GM12864 (cell line): ENCODE measurements at regions not wholly inside any gene's neighbourhood (a gene's known extent, or its start where the extent isn't known, plus 50 kb on each side); places are given as distances from the start of the nearest gene placed in this dataset.

Source experiments
- DNase-seq: peaks from one replicate; pipeline ENCODE4 v3.0.0-alpha.2; 2011; ENCODE audit warnings: low read depth
- H3K4me3 ChIP-seq: 2 replicates; pipeline ENCODE4 v1.5.1; 2011; ENCODE audit warnings: mild to moderate bottlenecking, low read depth, low read length, control low read depth
- CTCF ChIP-seq: IDR thresholded peaks from 2 replicates; pipeline ENCODE4 v1.5.1; 2011; ENCODE audit warnings: low read depth, mild to moderate bottlenecking, moderate library complexity, low read length, control low read depth, inconsistent platforms; ENCODE audit errors: missing control alignments

- no peak for DNase-seq
- H3K4me3 ChIP-seq: no peak overlapping the region
- no peak for TF ChIP-seq CTCF
These were observed 62.6 kb upstream of the NEDD4L start for GRCh38 chr18:57981308-57982028.

GRCh38 chr18:57980573-57981307 is 63.3 kb upstream of the NEDD4L start:
- H3K4me3 ChIP-seq: no peak overlapping the region
- no peak for TF ChIP-seq CTCF
- DNase-seq: no peak

GRCh38 chr18:57976230-57976773 is 67.7 kb upstream of the NEDD4L start:
- DNase-seq: no peak

GRCh38 chr18:57975805-57976204 is 68.2 kb upstream of the NEDD4L start:
- TF ChIP-seq CTCF: no peak
- H3K4me3 ChIP-seq: no peak overlapping the region
- DNase-seq: no peak

More at GRCh38 chr18:57976230-57976773, 67.7 kb upstream of the NEDD4L start:
- no peak for TF ChIP-seq CTCF
- H3K4me3 ChIP-seq: no peak overlapping the region

GRCh38 chr18:57974585-57975265 is 69.3 kb upstream of the NEDD4L start:
- DNase-seq: no peak
- no peak overlapping the region for H3K4me3 ChIP-seq
- no peak for TF ChIP-seq CTCF

- TF ChIP-seq CTCF: no peak
- DNase-seq: no peak
- H3K4me3 ChIP-seq: no peak overlapping the region
These were observed 70.1 kb upstream of the NEDD4L start for GRCh38 chr18:57973889-57974288.
